PC-3 (cell line): ENCODE measurements at regions not wholly inside any gene's neighbourhood (a gene's known extent, or its start where the extent isn't known, plus 50 kb on each side); places are given as distances from the start of the nearest gene placed in this dataset.

Experiments
- ATAC-seq: fragments of 200-7000 bp; cut with Tn5 transposase; 2 replicates; pipeline ENCODE4 v1.9.1; 2020; ENCODE audit warnings: mild to moderate bottlenecking, moderate library complexity
- BruUV-seq: library from RNA; stranded (reverse); fragments of 400-500 nt; replicated peaks from 2 replicates; lab custom pipeline; 2021; lab: Mats Ljungman, UMichigan
- CTCF ChIA-PET: fragments of 300-600 bp; sonication (Branson Sonifier 250); formaldehyde crosslinking; loops from one replicate; lab custom pipeline; 2022; ENCODE audit warnings: antibody characterized with exemption; lab: Charles Lee
- POLR2A ChIA-PET: fragments of 300-600 bp; sonication (Branson Sonifier 250); formaldehyde crosslinking; loops from one replicate; lab custom pipeline; 2022; ENCODE audit warnings: antibody characterized with exemption; ENCODE audit not compliant: unreplicated experiment; lab: Charles Lee
- DNase-seq: peaks from one replicate; pipeline ENCODE4 v3.0.0-alpha.2; 2015
- H2AFZ ChIP-seq: fragments of 300-600 bp; sonication (generic); 2 replicates; pipeline ENCODE4 v1.6.0; 2016; ENCODE audit warnings: antibody characterized with exemption, low read length
- H3F3A ChIP-seq: fragments of 300-600 bp; sonication (generic); one replicate; pipeline ENCODE4 v1.6.0; 2017; ENCODE audit warnings: antibody characterized with exemption, low read length, control low read depth, mild to moderate bottlenecking; ENCODE audit not compliant: unreplicated experiment
- H3K27ac ChIP-seq: fragments of 300-600 bp; sonication (generic); 2 replicates; pipeline ENCODE4 v1.5.1; 2016; ENCODE audit warnings: mild to moderate bottlenecking, low read length
- H3K27me3 ChIP-seq: fragments of 300-600 bp; sonication (generic); 2 replicates; pipeline ENCODE4 v1.6.1; 2016; ENCODE audit warnings: low read length, mixed read lengths
- H3K36me3 ChIP-seq: fragments of 300-600 bp; sonication (generic); 2 replicates; pipeline ENCODE4 v1.6.1; 2016; ENCODE audit warnings: low read depth, mixed run types, low read length, mixed read lengths
- H3K4me1 ChIP-seq: fragments of 300-600 bp; sonication (generic); 2 replicates; pipeline ENCODE4 v1.5.1; 2016; ENCODE audit warnings: low read length; ENCODE audit not compliant: insufficient read depth
- H3K4me2 ChIP-seq: fragments of 300-600 bp; sonication (generic); 2 replicates; pipeline ENCODE4 v1.6.0; 2016; ENCODE audit warnings: low read length
- H3K4me3 ChIP-seq: fragments of 300-600 bp; sonication (generic); 2 replicates; pipeline ENCODE4 v1.5.1; 2016; ENCODE audit warnings: mild to moderate bottlenecking, low read length, mixed read lengths
- H3K79me2 ChIP-seq: fragments of 300-600 bp; sonication (generic); 2 replicates; pipeline ENCODE4 v1.6.1; 2017; ENCODE audit warnings: low read length, mixed read lengths
- H3K9ac ChIP-seq: fragments of 300-600 bp; sonication (generic); 2 replicates; pipeline ENCODE4 v1.6.0; 2016; ENCODE audit warnings: mild to moderate bottlenecking, low read length
- H3K9me2 ChIP-seq: fragments of 300-600 bp; sonication (generic); replicated peaks from 2 replicates; pipeline ENCODE4 v1.6.1; 2016; ENCODE audit warnings: mixed run types, low read length, mixed read lengths
- H3K9me3 ChIP-seq: fragments of 300-600 bp; sonication (generic); 2 replicates; pipeline ENCODE4 v1.6.1; 2016; ENCODE audit warnings: low read length, mixed read lengths
- H4K20me1 ChIP-seq: fragments of 300-600 bp; sonication (generic); 2 replicates; pipeline ENCODE4 v1.6.1; 2016; ENCODE audit warnings: low read length, mixed read lengths
- CTCF ChIP-seq: fragments of 300-600 bp; sonication (generic); conservative IDR thresholded peaks from 2 replicates; pipeline ENCODE4 v1.5.1; 2017; ENCODE audit warnings: antibody characterized with exemption, low read depth, mild to moderate bottlenecking, low read length
- EZH2 ChIP-seq: fragments of 300-600 bp; sonication (generic); IDR thresholded peaks from one replicate; pipeline ENCODE4 v1.6.1; 2017; ENCODE audit warnings: antibody characterized with exemption, mild to moderate bottlenecking, low read length; ENCODE audit not compliant: unreplicated experiment
- EZH2phosphoT487 ChIP-seq: fragments of 300-600 bp; sonication (generic); IDR thresholded peaks from 2 replicates; pipeline ENCODE4 v1.6.1; 2018; ENCODE audit warnings: mild to moderate bottlenecking, antibody characterized with exemption, low read length, borderline replicate concordance
- intact Hi-C: fragments of 100-400 bp; cut with micrococcal nuclease; formaldehyde crosslinking; loops from 2 replicates; pipeline ENCODE4 v1.9.0; 2023

DNA sequence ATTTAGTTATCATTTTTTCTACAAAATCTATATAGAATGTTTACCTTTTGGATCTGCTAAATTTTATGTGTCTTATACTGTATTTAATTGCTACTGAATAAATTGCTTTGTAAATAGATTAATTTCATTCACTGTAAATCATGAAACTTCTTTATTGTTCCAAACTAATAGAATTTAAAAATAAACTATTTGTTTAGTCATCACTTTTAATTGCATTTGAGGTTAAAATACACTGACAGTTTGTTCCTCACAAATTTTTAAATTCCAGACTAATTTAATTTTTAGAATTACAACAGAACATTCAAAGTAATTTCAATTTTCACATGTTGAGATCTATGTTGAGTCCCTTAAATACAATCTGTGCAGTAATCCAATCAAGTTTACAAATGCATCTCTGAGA, 1633.2 kb upstream of the NUDT12 start:
- ChIA-PET CTCF (no interaction called here), POLR2A (no interaction called here)
- H3K79me2 ChIP-seq: no peaks in the 10 kb centered on the region
- no peak overlapping the region for H3K4me3 ChIP-seq
- H3K27ac ChIP-seq: no peak overlapping the region
- intact Hi-C loops: no loop called here
- DNase-seq: no peak
- H3K36me3 ChIP-seq: no peaks in the 10 kb centered on the region
- no peaks in the 10 kb centered on the region for H3K9me3 ChIP-seq
- H3F3A ChIP-seq: no peaks in the 10 kb centered on the region
- no peak overlapping the region for H3K9ac ChIP-seq
- H3K27me3 ChIP-seq: no peaks in the 10 kb centered on the region
- ATAC-seq: no peak
- H3K4me2 ChIP-seq: no peak overlapping the region
- no TSS peak for BruUV-seq
- H3K4me1 ChIP-seq: no peaks in the 10 kb centered on the region
- H3K9me2 ChIP-seq: no peaks in the 10 kb centered on the region
- TF ChIP-seq EZH2phosphoT487 (no peak), CTCF (no peak), EZH2 (no peak)
- no peaks in the 10 kb centered on the region for H4K20me1 ChIP-seq
- no peak overlapping the region for H2AFZ ChIP-seq

- TF ChIP-seq EZH2: no peak
- no peak for TF ChIP-seq CTCF
- TF ChIP-seq EZH2phosphoT487: no peak
- intact Hi-C loops: no loop called here
- H3K4me2 ChIP-seq: no peak overlapping the region
- peaks cover 14% of the 10 kb centered on the region for H3K4me1 ChIP-seq
- no peak overlapping the region for H3K4me3 ChIP-seq
- no peaks in the 10 kb centered on the region for H3K36me3 ChIP-seq
- no peaks in the 10 kb centered on the region for H3K79me2 ChIP-seq
- no TSS peak for BruUV-seq
- H3F3A ChIP-seq: no peaks in the 10 kb centered on the region
- no peaks in the 10 kb centered on the region for H3K9me2 ChIP-seq
- no peak overlapping the region for H2AFZ ChIP-seq
- H4K20me1 ChIP-seq: no peaks in the 10 kb centered on the region
- no peak for DNase-seq
- H3K9me3 ChIP-seq: no peaks in the 10 kb centered on the region
- no peak for ATAC-seq
- H3K27ac ChIP-seq: no peak overlapping the region
- CTCF ChIA-PET: no interaction called here
- POLR2A ChIA-PET: no interaction called here
- H3K9ac ChIP-seq: no peak overlapping the region
- no peaks in the 10 kb centered on the region for H3K27me3 ChIP-seq
Observed at GRCh38 chr5:105172918-105173317, 1610.3 kb upstream of the NUDT12 start.

DNA sequence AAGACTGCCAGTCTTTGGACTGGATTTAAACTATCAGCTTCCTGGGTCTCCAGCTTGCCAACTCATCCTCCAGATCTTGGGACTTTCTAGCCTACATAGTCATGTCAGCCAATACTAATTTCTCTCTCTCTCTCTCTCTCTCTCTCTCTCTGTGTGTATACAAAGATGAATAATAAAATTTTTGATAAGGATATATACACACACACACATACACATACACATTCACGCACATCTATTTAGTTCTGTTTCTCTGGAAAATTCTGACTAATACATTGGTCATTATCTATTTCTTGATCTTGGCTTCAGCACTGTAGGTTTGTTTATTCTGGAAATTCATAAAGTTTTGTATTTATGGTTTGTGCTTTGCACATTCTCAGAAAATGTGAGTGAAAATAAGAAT, 1606.2 kb upstream of the NUDT12 start:
- POLR2A ChIA-PET: no interaction called here
- BruUV-seq: no TSS peak

More for the DNA sequence above, 1606.2 kb upstream of the NUDT12 start:
- DNase-seq (peak; percentile 83), ATAC-seq (peak; percentile 91)
- H2AFZ ChIP-seq: no peak overlapping the region
- H3K79me2 ChIP-seq: no peaks in the 10 kb centered on the region
- peaks cover 30% of the 10 kb centered on the region for H3K4me1 ChIP-seq
- H3K4me3 ChIP-seq: no peak overlapping the region
- H3K27me3 ChIP-seq: no peaks in the 10 kb centered on the region
- H3K9me2 ChIP-seq: no peaks in the 10 kb centered on the region
- H3K9me3 ChIP-seq: no peaks in the 10 kb centered on the region
- H3K27ac ChIP-seq: peak overlapping the region; percentile 71
- intact Hi-C loops: no loop called here
- H3K9ac ChIP-seq: no peak overlapping the region
- no peaks in the 10 kb centered on the region for H3F3A ChIP-seq
- peak overlapping the region; percentile 41 for H3K4me2 ChIP-seq
- CTCF ChIA-PET: interaction anchor here (0.7 kb wide), 2 partner anchors 253 to 979 kb away, joined by 5 to 7 read pairs; no protein-coding TSS in a partner anchor
- no peaks in the 10 kb centered on the region for H4K20me1 ChIP-seq
- TF ChIP-seq EZH2 (no peak), CTCF (no peak), EZH2phosphoT487 (no peak)
- no peaks in the 10 kb centered on the region for H3K36me3 ChIP-seq
